ENCODE measurements at regions not wholly inside any gene's neighbourhood (a gene's known extent, or its start where the extent isn't known, plus 50 kb on each side); places are given as distances from the start of the nearest gene placed in this dataset.

DNA sequence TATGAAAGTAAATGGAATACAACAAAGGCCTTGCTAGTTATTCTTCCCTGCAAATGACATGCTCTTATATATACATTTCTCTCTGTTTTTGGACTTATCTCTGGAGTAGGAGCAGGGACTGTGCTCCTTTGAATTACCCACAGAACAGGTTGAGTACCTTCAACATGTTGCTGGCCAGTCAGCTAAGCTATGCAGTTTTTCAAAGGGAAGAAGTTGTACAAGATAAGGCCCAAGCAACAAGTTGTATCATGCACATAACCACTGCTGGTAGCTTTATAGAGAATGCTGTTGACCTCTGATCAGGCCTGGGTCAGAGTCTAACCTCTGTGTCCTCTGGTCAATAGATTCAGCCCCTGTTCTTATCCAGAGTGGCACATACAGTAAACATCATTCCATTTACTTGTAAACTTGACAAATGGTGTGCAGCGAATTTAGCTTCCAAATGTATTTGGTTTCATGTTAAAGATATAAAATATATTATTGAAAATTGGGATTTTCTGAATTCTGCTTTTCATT lies 99.6 kb downstream of the C11orf87 start:
- no peak for TF ChIP-seq CTCF (conservative IDR thresholded peaks at IDR 0.05)
- TF ChIP-seq ZFX (IDR thresholded peaks at IDR 0.05) = no peak

Data from C4-2B (cell line).